ENCODE measurements at regions not wholly inside any gene's neighbourhood (a gene's known extent, or its start where the extent isn't known, plus 50 kb on each side); places are given as distances from the start of the nearest gene placed in this dataset.

DNA sequence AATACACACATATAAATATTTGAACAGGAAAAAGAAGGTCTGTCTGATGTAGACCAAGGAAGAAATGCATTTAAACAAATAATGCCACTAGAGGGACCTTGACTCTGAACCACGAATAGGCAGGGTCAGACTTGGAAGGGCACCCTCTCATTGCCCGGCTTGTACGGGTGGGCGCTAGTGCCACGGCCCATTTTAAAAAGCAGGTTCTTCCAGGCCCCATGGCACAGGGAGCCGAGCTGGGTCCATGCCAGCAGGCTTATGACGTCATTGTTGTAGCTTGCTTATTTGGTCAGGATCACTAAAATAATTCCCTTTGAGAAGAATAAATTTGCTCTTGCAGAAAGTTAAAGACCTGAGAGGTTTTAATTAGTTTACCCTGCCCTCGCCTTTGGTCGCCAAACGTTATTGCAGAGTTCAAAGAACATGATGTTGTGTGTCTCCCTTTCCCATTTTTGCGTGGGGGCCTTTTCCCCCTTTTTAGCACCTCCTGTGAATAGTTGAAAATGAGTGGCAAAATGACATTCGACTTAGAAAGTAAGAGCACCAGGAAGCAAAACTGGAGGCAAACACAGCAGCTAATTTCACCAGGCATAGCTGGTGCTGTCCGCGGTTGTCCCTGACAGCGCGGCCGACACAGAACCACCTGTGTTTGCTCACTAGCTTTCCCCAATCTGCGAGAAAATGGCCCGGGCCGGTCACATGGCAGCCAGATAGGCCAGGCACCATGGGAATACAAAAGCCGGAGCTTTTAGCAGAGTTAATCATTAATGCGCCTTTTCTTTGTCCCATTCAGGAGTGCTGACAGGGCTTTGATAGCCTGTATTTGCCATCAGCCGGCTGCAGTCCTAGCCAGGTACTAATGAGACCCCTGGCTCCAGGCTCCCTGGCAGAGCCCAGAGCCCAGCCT, 93.8 kb downstream of the FOXA2 start (continued):
- TF ChIP-seq, protein P1, sequence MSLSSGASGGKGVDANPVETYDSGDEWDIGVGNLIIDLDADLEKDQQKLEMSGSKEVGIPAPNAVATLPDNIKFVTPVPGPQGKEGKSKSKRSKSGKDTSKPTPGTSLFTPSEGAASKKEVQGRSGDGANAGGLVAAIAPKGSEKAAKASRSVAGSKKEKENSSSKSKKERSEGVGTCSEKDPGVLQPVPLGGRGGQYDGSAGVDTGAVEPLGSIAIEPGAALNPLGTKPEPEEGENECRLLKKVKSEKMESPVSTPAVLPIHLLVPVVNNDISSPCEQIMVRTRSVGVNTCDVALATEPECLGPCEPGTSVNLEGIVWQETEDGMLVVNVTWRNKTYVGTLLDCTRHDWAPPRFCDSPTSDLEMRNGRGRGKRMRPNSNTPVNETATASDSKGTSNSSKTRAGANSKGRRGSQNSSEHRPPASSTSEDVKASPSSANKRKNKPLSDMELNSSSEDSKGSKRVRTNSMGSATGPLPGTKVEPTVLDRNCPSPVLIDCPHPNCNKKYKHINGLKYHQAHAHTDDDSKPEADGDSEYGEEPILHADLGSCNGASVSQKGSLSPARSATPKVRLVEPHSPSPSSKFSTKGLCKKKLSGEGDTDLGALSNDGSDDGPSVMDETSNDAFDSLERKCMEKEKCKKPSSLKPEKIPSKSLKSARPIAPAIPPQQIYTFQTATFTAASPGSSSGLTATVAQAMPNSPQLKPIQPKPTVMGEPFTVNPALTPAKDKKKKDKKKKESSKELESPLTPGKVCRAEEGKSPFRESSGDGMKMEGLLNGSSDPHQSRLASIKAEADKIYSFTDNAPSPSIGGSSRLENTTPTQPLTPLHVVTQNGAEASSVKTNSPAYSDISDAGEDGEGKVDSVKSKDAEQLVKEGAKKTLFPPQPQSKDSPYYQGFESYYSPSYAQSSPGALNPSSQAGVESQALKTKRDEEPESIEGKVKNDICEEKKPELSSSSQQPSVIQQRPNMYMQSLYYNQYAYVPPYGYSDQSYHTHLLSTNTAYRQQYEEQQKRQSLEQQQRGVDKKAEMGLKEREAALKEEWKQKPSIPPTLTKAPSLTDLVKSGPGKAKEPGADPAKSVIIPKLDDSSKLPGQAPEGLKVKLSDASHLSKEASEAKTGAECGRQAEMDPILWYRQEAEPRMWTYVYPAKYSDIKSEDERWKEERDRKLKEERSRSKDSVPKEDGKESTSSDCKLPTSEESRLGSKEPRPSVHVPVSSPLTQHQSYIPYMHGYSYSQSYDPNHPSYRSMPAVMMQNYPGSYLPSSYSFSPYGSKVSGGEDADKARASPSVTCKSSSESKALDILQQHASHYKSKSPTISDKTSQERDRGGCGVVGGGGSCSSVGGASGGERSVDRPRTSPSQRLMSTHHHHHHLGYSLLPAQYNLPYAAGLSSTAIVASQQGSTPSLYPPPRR (CRISPR knock-in tag; IDR thresholded peaks at IDR 0.05; ENCODE audit: borderline replicate concordance) = peak; percentile 84; the same call in 1 of the 2 replicates
- TF ChIP-seq, protein P2, sequence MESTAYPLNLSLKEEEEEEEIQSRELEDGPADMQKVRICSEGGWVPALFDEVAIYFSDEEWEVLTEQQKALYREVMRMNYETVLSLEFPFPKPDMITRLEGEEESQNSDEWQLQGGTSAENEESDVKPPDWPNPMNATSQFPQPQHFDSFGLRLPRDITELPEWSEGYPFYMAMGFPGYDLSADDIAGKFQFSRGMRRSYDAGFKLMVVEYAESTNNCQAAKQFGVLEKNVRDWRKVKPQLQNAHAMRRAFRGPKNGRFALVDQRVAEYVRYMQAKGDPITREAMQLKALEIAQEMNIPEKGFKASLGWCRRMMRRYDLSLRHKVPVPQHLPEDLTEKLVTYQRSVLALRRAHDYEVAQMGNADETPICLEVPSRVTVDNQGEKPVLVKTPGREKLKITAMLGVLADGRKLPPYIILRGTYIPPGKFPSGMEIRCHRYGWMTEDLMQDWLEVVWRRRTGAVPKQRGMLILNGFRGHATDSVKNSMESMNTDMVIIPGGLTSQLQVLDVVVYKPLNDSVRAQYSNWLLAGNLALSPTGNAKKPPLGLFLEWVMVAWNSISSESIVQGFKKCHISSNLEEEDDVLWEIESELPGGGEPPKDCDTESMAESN (CRISPR knock-in tag; conservative IDR thresholded peaks at IDR 0.05) = no peak
- TF ChIP-seq JDP2 (CRISPR knock-in tag; IDR thresholded peaks at IDR 0.05; ENCODE audit: borderline replicate concordance) = no peak
- peak; percentile 81 for TF ChIP-seq STAG1 (CRISPR knock-in tag; IDR thresholded peaks at IDR 0.05)
- TF ChIP-seq NBN (conservative IDR thresholded peaks at IDR 0.05) = no peak
- TF ChIP-seq, protein P3, sequence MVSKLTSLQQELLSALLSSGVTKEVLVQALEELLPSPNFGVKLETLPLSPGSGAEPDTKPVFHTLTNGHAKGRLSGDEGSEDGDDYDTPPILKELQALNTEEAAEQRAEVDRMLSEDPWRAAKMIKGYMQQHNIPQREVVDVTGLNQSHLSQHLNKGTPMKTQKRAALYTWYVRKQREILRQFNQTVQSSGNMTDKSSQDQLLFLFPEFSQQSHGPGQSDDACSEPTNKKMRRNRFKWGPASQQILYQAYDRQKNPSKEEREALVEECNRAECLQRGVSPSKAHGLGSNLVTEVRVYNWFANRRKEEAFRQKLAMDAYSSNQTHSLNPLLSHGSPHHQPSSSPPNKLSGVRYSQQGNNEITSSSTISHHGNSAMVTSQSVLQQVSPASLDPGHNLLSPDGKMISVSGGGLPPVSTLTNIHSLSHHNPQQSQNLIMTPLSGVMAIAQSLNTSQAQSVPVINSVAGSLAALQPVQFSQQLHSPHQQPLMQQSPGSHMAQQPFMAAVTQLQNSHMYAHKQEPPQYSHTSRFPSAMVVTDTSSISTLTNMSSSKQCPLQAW (CRISPR knock-in tag; IDR thresholded peaks at IDR 0.05) = peak; percentile 100
- peak; percentile 99 for TF ChIP-seq CREB1 (IDR thresholded peaks at IDR 0.05)
- peak; percentile 82 for TF ChIP-seq CREB1 (CRISPR knock-in tag; IDR thresholded peaks at IDR 0.05)
- TF ChIP-seq, protein P4, sequence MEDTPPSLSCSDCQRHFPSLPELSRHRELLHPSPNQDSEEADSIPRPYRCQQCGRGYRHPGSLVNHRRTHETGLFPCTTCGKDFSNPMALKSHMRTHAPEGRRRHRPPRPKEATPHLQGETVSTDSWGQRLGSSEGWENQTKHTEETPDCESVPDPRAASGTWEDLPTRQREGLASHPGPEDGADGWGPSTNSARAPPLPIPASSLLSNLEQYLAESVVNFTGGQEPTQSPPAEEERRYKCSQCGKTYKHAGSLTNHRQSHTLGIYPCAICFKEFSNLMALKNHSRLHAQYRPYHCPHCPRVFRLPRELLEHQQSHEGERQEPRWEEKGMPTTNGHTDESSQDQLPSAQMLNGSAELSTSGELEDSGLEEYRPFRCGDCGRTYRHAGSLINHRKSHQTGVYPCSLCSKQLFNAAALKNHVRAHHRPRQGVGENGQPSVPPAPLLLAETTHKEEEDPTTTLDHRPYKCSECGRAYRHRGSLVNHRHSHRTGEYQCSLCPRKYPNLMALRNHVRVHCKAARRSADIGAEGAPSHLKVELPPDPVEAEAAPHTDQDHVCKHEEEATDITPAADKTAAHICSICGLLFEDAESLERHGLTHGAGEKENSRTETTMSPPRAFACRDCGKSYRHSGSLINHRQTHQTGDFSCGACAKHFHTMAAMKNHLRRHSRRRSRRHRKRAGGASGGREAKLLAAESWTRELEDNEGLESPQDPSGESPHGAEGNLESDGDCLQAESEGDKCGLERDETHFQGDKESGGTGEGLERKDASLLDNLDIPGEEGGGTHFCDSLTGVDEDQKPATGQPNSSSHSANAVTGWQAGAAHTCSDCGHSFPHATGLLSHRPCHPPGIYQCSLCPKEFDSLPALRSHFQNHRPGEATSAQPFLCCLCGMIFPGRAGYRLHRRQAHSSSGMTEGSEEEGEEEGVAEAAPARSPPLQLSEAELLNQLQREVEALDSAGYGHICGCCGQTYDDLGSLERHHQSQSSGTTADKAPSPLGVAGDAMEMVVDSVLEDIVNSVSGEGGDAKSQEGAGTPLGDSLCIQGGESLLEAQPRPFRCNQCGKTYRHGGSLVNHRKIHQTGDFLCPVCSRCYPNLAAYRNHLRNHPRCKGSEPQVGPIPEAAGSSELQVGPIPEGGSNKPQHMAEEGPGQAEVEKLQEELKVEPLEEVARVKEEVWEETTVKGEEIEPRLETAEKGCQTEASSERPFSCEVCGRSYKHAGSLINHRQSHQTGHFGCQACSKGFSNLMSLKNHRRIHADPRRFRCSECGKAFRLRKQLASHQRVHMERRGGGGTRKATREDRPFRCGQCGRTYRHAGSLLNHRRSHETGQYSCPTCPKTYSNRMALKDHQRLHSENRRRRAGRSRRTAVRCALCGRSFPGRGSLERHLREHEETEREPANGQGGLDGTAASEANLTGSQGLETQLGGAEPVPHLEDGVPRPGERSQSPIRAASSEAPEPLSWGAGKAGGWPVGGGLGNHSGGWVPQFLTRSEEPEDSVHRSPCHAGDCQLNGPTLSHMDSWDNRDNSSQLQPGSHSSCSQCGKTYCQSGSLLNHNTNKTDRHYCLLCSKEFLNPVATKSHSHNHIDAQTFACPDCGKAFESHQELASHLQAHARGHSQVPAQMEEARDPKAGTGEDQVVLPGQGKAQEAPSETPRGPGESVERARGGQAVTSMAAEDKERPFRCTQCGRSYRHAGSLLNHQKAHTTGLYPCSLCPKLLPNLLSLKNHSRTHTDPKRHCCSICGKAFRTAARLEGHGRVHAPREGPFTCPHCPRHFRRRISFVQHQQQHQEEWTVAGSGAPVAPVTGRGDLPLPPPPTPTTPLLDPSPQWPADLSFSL (CRISPR knock-in tag; IDR thresholded peaks at IDR 0.05) = peak; percentile 60
- no peak for TF ChIP-seq NCOA1 (CRISPR knock-in tag; IDR thresholded peaks at IDR 0.05)
- TF ChIP-seq, protein P5, sequence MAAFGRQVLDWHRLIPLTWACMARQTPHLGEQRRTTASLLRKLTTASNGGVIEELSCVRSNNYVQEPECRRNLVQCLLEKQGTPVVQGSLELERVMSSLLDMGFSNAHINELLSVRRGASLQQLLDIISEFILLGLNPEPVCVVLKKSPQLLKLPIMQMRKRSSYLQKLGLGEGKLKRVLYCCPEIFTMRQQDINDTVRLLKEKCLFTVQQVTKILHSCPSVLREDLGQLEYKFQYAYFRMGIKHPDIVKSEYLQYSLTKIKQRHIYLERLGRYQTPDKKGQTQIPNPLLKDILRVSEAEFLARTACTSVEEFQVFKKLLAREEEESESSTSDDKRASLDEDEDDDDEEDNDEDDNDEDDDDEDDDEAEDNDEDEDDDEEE (CRISPR knock-in tag; IDR thresholded peaks at IDR 0.05) = no peak

Measured in HepG2 (cell line).